Epidermal melanocyte (primary cell): ENCODE measurements at regions not wholly inside any gene's neighbourhood (a gene's known extent, or its start where the extent isn't known, plus 50 kb on each side); places are given as distances from the start of the nearest gene placed in this dataset.
"Not testable (repeated sequence)": the region's sequence is repeated elsewhere in the genome, so short reads cannot be mapped to it uniquely, and the experiment has no call there.

Experiments
- DNase-seq: peaks from one replicate; pipeline ENCODE4 v3.0.0; 2011; ENCODE audit warnings: low spot score; ENCODE audit not compliant: insufficient read length

GRCh38 chr14:30260833-30261607 is 297.9 kb upstream of the G2E3 start:
- no peak for DNase-seq

GRCh38 chr14:30264161-30264560 is 294.8 kb upstream of the G2E3 start:
- DNase-seq, result no peak

GRCh38 chr14:30266290-30266689 is 292.7 kb upstream of the G2E3 start:
- no peak for DNase-seq

- DNase-seq, result no peak
Measured at GRCh38 chr14:30267141-30267540, 291.8 kb upstream of the G2E3 start.

- peak; percentile 54 for DNase-seq
Measured at GRCh38 chr14:30270200-30271161, 288.5 kb upstream of the G2E3 start.

GRCh38 chr14:30271811-30272323 is 287.1 kb upstream of the G2E3 start:
- no peak for DNase-seq

- DNase-seq, result no peak
Measured at GRCh38 chr14:30272848-30273832, 285.8 kb upstream of the G2E3 start.

GRCh38 chr14:30275604-30276003 is 283.4 kb upstream of the G2E3 start:
- DNase-seq, result no peak

- no peak for DNase-seq
Measured at GRCh38 chr14:30277268-30277667, 281.7 kb upstream of the G2E3 start.

GRCh38 chr14:30278856-30279255 is 280.1 kb upstream of the G2E3 start:
- not testable (repeated sequence) for DNase-seq

GRCh38 chr14:30283822-30284446 is 275.0 kb upstream of the G2E3 start:
- DNase-seq, result no peak

- DNase-seq, result no peak
Measured at GRCh38 chr14:30284808-30285207, 274.1 kb upstream of the G2E3 start.

- no peak for DNase-seq
Measured at GRCh38 chr14:30287579-30288445, 271.1 kb upstream of the G2E3 start.

GRCh38 chr14:30290001-30290400 is 269.0 kb upstream of the G2E3 start:
- no peak for DNase-seq

- DNase-seq, result no peak
Measured at GRCh38 chr14:30291216-30291615, 267.7 kb upstream of the G2E3 start.

GRCh38 chr14:30292541-30292940 is 266.4 kb upstream of the G2E3 start:
- DNase-seq, result no peak

GRCh38 chr14:30295980-30296379 is 263.0 kb upstream of the G2E3 start:
- no peak for DNase-seq

- no peak for DNase-seq
Measured at GRCh38 chr14:30296931-30297405, 262.0 kb upstream of the G2E3 start.
